CD4-positive, alpha-beta memory T cell (primary cell): ENCODE measurements at regions not wholly inside any gene's neighbourhood (a gene's known extent, or its start where the extent isn't known, plus 50 kb on each side); places are given as distances from the start of the nearest gene placed in this dataset.

Source experiments
- CTCF ChIA-PET: fragments of 350-600 bp; sonication (Branson Sonifier 250); formaldehyde crosslinking; loops from one replicate; lab custom pipeline; 2021; ENCODE audit warnings: inconsistent platforms; ENCODE audit not compliant: partially characterized antibody; lab: Charles Lee
- POLR2A ChIA-PET: fragments of 350-600 bp; sonication (Branson Sonifier 250); formaldehyde crosslinking; loops from one replicate; lab custom pipeline; 2021; ENCODE audit not compliant: partially characterized antibody; lab: Charles Lee
- DNase-seq, 5 donors: peaks; one replicate each; pipeline versions ENCODE4 v3.0.0 to v3.0.0-alpha.2; 2020 to 2022; ENCODE audit warnings: mixed read lengths in 1 of 5
- H3K27ac ChIP-seq: one replicate; pipeline ENCODE4 v1.7.0; 2013; ENCODE audit warnings: low read depth, low read length
- H3K27me3 ChIP-seq: 2 replicates; pipeline ENCODE4 v1.7.0; 2013; ENCODE audit warnings: mild to moderate bottlenecking, low read length, moderate library complexity; ENCODE audit not compliant: insufficient read depth
- H3K36me3 ChIP-seq: 2 replicates; pipeline ENCODE4 v1.7.0; 2013; ENCODE audit warnings: mild to moderate bottlenecking, low read length, moderate library complexity; ENCODE audit not compliant: insufficient read depth
- H3K4me1 ChIP-seq: 2 replicates; pipeline ENCODE4 v1.7.0; 2013; ENCODE audit warnings: mild to moderate bottlenecking, low read length, moderate library complexity; ENCODE audit not compliant: insufficient read depth
- H3K4me3 ChIP-seq, 2 donors: one replicate each; pipeline ENCODE4 v1.7.0; 2013; ENCODE audit warnings: low read length in 2 of 2, mild to moderate bottlenecking in 1 of 2
- H3K9me3 ChIP-seq, 2 donors: one replicate each; pipeline ENCODE4 v1.7.0; 2013; ENCODE audit warnings: low read length in 2 of 2, control low read depth in 1 of 2; ENCODE audit not compliant: control insufficient read depth in 1 of 2
- H3K27ac Mint-ChIP-seq, 7 donors: one replicate each; pipeline ENCODE4 v1.8.0; 2020 to 2021; ENCODE audit warnings: mixed read lengths in 7 of 7, mild to moderate bottlenecking in 6 of 7, inconsistent platforms in 3 of 7, moderate library complexity in 3 of 7
- H3K27me3 Mint-ChIP-seq, 2 donors: one replicate each; pipeline ENCODE4 v1.8.0; 2020 to 2021; ENCODE audit warnings: mixed read lengths in 2 of 2
- H3K36me3 Mint-ChIP-seq, 2 donors: one replicate each; pipeline ENCODE4 v1.8.0; 2020 to 2021; ENCODE audit warnings: mixed read lengths in 2 of 2, inconsistent platforms in 1 of 2, mild to moderate bottlenecking in 1 of 2
- H3K4me1 Mint-ChIP-seq, 4 donors: one replicate each; pipeline ENCODE4 v1.8.0; 2020 to 2021; ENCODE audit warnings: mixed read lengths in 4 of 4, mild to moderate bottlenecking in 1 of 4
- H3K4me3 Mint-ChIP-seq, 8 donors: one replicate each; pipeline ENCODE4 v1.8.0; 2020 to 2021; ENCODE audit warnings: mixed read lengths in 8 of 8, mild to moderate bottlenecking in 7 of 8, moderate library complexity in 6 of 8, inconsistent platforms in 3 of 8
- H3K9me3 Mint-ChIP-seq, 8 donors: one replicate each; pipeline ENCODE4 v1.8.0; 2020 to 2021; ENCODE audit warnings: mixed read lengths in 8 of 8, mild to moderate bottlenecking in 5 of 8, inconsistent platforms in 3 of 8, moderate library complexity in 1 of 8
- intact Hi-C: fragments of 100-400 bp; cut with micrococcal nuclease; formaldehyde crosslinking; loops from one replicate; pipeline ENCODE4 v1.15.1; 2023

DNA sequence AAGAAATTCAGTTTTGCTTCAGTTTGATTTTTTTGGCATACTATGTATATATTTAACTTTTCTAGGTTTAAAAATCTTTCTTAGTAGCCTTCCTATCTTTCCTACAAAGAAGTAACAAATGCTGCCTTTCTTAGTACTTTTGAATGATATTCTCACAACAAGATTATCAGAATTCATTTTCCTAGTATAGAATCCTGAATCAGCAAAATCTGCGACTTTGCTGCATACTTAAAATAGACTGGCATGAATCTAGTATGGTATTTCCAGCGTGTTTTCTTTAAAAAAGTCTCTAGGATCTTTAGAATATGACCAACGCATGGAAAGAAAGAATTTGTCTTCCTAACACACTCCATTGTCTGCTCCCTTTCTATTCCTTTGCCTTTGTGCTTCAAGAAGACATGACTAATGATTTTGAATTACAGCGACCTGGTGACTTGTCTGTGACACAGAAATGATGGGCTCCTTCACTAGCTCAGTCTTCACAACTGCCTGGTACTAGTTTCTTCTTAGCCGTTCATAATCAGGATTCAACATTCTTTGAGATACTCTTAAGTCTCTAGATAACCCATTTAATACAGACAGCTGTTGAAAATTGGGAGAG is 349.8 kb downstream of the PPARGC1A start:
- no peaks in the 10 kb centered on the region for H3K4me1 ChIP-seq
- CTCF ChIA-PET: no interaction called here
- H3K9me3 ChIP-seq: no peaks in the 10 kb centered on the region
- Mint-ChIP-seq H3K36me3 (no peaks in the 10 kb centered on the region), H3K4me3 (no peak overlapping the region), H3K27me3 (no peaks in the 10 kb centered on the region), H3K27ac (no peak overlapping the region), H3K9me3 (peaks cover 0 to 22% (median 8%) of the 10 kb centered on the region in 8 donors), H3K4me1 (no peaks in the 10 kb centered on the region)
- intact Hi-C loops: no loop called here
- POLR2A ChIA-PET: no interaction called here
- no peak overlapping the region for H3K27ac ChIP-seq
- H3K36me3 ChIP-seq: no peaks in the 10 kb centered on the region
- H3K27me3 ChIP-seq: no peaks in the 10 kb centered on the region
- DNase-seq: no peak
- H3K4me3 ChIP-seq: no peak overlapping the region

DNA sequence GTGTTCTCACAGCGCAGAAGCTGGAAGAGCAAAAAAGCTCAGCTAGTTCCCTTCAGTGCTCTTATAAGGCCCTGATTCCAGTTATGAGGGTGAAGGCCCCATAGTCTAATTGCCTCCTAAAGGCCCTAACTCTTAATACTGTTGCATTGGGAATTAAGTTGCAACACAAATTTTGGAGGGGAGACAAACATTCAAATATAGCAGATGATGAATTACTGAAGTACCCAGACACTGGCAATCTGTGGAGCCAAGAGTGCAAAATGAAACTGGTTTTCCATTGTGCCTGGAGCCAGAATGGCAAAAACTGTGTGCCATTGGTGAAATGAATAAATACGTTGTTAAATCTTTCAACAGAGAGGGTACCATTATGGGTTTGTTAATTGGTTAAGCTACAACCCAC is 356.0 kb downstream of the PPARGC1A start:
- Histone ChIP-seq H3K4me3 (no peak overlapping the region), H3K4me1 (no peaks in the 10 kb centered on the region), H3K27me3 (no peaks in the 10 kb centered on the region), H3K9me3 (no peaks in the 10 kb centered on the region), H3K36me3 (no peaks in the 10 kb centered on the region), H3K27ac (no peak overlapping the region)
- DNase-seq: no peak
- no peaks in the 10 kb centered on the region for H3K27me3 Mint-ChIP-seq
- CTCF ChIA-PET: no interaction called here
- H3K36me3 Mint-ChIP-seq: no peaks in the 10 kb centered on the region
- no peaks in the 10 kb centered on the region for H3K4me1 Mint-ChIP-seq
- intact Hi-C loops: no loop called here
- no peak overlapping the region for H3K27ac Mint-ChIP-seq
- no peak overlapping the region for H3K4me3 Mint-ChIP-seq
- POLR2A ChIA-PET: no interaction called here
- peaks cover 3 to 35% (median 9%) of the 10 kb centered on the region in 8 donors for H3K9me3 Mint-ChIP-seq

DNA sequence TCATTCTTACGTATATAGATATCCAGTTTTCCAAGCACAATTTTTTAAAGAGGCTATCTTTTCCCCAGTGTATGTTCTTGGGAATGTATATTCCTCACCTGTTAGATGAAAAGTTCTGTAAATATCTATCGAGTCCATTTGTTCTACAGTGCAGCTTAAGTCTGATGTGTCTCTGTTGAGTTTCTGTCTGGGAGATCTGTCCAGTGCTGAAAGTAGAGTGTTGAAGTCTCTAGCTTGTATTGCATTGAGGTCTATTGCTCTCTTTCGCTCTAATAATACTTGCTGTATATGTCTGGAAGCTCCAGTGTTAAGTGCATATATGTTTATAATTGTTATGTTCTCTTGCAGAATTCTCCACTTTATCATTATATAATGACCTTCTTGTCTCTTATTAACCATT is 373.1 kb downstream of the PPARGC1A start:
- Mint-ChIP-seq H3K27me3 (no peaks in the 10 kb centered on the region), H3K9me3 (peaks cover 0 to 10% (median 6%) of the 10 kb centered on the region in 8 donors), H3K36me3 (no peaks in the 10 kb centered on the region), H3K4me3 (no peak overlapping the region), H3K4me1 (no peaks in the 10 kb centered on the region), H3K27ac (no peak overlapping the region)
- no peak overlapping the region for H3K4me3 ChIP-seq
- H3K36me3 ChIP-seq: no peaks in the 10 kb centered on the region
- DNase-seq: no peak
- POLR2A ChIA-PET: no interaction called here
- no peaks in the 10 kb centered on the region for H3K4me1 ChIP-seq
- CTCF ChIA-PET: interaction anchor here (0.6 to 0.7 kb wide), 2 partner anchors 28 to 176 kb away, joined by 3 read pairs; no protein-coding TSS in a partner anchor
- H3K27me3 ChIP-seq: no peaks in the 10 kb centered on the region
- H3K27ac ChIP-seq: no peak overlapping the region
- intact Hi-C loops: no loop called here
- no peaks in the 10 kb centered on the region for H3K9me3 ChIP-seq

DNA sequence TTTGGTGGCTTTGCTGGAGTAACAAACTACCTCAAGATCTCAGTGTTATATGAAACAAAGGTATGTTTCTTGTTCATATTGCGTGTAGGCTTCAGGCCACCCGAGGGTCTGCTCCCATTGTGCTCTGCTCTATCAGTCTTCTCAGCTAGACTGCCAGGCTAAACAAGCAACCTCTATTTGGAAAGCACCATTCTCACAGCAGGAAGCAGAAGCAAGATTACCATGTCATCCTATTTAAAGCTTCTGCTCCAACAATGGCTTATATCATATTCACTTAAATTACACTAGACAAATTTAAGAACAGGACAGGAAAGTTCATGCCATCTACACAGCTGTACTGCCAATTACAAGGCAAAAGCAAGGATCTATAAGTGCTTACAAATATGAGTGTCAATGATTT is 385.8 kb downstream of the PPARGC1A start:
- Mint-ChIP-seq H3K27me3 (no peaks in the 10 kb centered on the region), H3K4me1 (no peaks in the 10 kb centered on the region), H3K4me3 (no peak overlapping the region), H3K36me3 (no peaks in the 10 kb centered on the region), H3K27ac (no peak overlapping the region), H3K9me3 (peaks cover 0 to 11% (median 2%) of the 10 kb centered on the region in 8 donors)
- POLR2A ChIA-PET: no interaction called here
- no peak for DNase-seq
- no peaks in the 10 kb centered on the region for H3K4me1 ChIP-seq
- no peaks in the 10 kb centered on the region for H3K36me3 ChIP-seq
- CTCF ChIA-PET: no interaction called here
- intact Hi-C loops: no loop called here
- no peaks in the 10 kb centered on the region for H3K27me3 ChIP-seq
- H3K9me3 ChIP-seq: no peaks in the 10 kb centered on the region
- H3K27ac ChIP-seq: no peak overlapping the region
- H3K4me3 ChIP-seq: no peak overlapping the region

DNA sequence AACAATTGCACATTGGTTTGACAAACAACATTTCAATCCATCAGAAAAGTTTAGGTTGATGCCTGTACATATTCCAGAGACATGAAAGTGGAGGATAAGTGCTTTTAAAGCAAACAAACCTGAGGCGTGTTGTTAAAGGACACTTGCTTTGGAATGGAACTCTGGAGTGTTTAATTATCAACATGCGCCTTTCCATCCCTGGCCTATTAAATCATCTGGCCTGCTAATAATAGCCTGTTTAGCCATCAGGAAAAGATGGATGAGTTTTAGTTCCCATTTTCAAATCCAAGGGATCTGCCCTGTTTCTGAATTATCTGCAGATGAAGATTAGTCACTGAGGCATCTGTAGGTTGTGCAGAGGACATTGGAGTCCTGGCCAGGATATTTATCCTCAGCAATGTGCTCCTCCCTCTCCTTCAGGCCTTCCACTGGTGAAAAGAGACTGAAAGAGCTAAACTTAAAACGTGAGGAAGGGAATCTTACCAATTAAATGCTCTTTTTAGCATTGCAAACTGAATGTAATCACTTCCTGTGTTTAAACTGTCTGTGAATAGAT is 388.9 kb downstream of the PPARGC1A start:
- ChIA-PET POLR2A (no interaction called here), CTCF (no interaction called here)
- H3K4me1 Mint-ChIP-seq: no peaks in the 10 kb centered on the region
- no peaks in the 10 kb centered on the region for H3K4me1 ChIP-seq
- H3K27me3 ChIP-seq: no peaks in the 10 kb centered on the region
- no peaks in the 10 kb centered on the region for H3K36me3 ChIP-seq
- H3K36me3 Mint-ChIP-seq: no peaks in the 10 kb centered on the region
- no peak overlapping the region for H3K27ac ChIP-seq
- no peak for DNase-seq
- no peak overlapping the region for H3K4me3 Mint-ChIP-seq
- H3K9me3 Mint-ChIP-seq: peaks cover 1 to 19% (median 7%) of the 10 kb centered on the region in 8 donors
- no peaks in the 10 kb centered on the region for H3K9me3 ChIP-seq
- intact Hi-C loops: no loop called here
- no peak overlapping the region for H3K27ac Mint-ChIP-seq
- no peaks in the 10 kb centered on the region for H3K27me3 Mint-ChIP-seq
- no peak overlapping the region for H3K4me3 ChIP-seq

DNA sequence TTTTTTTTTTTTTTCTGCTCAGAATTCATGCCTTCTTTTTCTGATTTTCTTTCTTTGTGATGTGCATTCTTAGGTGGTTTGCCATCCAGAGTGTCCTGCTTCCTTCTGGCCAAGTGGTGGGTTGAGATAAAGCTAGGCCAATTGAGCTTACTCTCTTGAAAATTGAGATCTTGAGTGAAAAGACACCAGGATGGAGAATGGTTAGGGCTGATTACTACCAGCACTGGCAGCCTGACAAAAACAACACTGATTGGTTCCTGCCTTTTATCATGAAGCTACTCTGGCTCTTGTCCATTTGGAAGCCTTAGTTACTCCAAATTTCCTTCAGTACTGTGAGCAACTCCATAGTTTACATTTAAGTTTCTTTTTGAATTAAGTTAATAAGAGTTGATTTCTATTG is 404.0 kb downstream of the PPARGC1A start:
- ChIA-PET CTCF (no interaction called here), POLR2A (no interaction called here)
- no peaks in the 10 kb centered on the region for H3K27me3 ChIP-seq
- peaks cover 0 to 4% (median 2%) of the 10 kb centered on the region in 8 donors for H3K9me3 Mint-ChIP-seq
- H3K27ac ChIP-seq: no peak overlapping the region
- H3K4me1 ChIP-seq: no peaks in the 10 kb centered on the region
- intact Hi-C loops: no loop called here
- H3K36me3 ChIP-seq: no peaks in the 10 kb centered on the region
- H3K9me3 ChIP-seq: no peaks in the 10 kb centered on the region
- no peak overlapping the region for H3K4me3 Mint-ChIP-seq
- no peak overlapping the region for H3K27ac Mint-ChIP-seq
- no peaks in the 10 kb centered on the region for H3K36me3 Mint-ChIP-seq
- no peak overlapping the region for H3K4me3 ChIP-seq
- no peak for DNase-seq
- no peaks in the 10 kb centered on the region for H3K4me1 Mint-ChIP-seq
- no peaks in the 10 kb centered on the region for H3K27me3 Mint-ChIP-seq

DNA sequence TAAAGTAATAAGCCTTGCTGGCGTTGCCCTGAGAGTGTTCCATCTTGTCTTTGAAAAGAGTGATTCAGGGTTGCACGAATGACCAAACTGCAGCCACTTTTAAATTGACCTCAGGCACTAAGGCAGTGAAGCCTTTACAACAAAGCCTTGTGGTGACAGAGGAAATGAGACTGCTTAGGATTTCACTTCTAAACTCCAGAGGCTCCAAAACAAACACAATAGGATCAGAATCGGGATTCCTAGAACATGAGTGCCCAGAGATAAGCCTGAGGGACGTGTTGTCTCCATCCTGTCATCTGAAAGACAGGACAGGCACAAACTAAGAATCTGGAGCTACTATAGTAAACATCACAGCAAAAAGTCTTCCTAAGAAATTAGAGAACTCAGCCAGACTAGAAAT is 405.2 kb downstream of the PPARGC1A start:
- no peaks in the 10 kb centered on the region for H3K9me3 ChIP-seq
- no peak overlapping the region for H3K4me3 Mint-ChIP-seq
- H3K9me3 Mint-ChIP-seq: peaks cover 0 to 4% (median 2%) of the 10 kb centered on the region in 8 donors
- H3K36me3 ChIP-seq: no peaks in the 10 kb centered on the region
- CTCF ChIA-PET: no interaction called here
- no peak overlapping the region for H3K4me3 ChIP-seq
- H3K36me3 Mint-ChIP-seq: no peaks in the 10 kb centered on the region
- no peaks in the 10 kb centered on the region for H3K4me1 Mint-ChIP-seq
- H3K27ac Mint-ChIP-seq: no peak overlapping the region
- intact Hi-C loops: no loop called here
- no peaks in the 10 kb centered on the region for H3K4me1 ChIP-seq
- POLR2A ChIA-PET: no interaction called here
- H3K27ac ChIP-seq: no peak overlapping the region
- no peak for DNase-seq
- H3K27me3 ChIP-seq: no peaks in the 10 kb centered on the region
- no peaks in the 10 kb centered on the region for H3K27me3 Mint-ChIP-seq
